Chondrocyte (in vitro differentiated cells): ENCODE measurements at regions not wholly inside any gene's neighbourhood (a gene's known extent, or its start where the extent isn't known, plus 50 kb on each side); places are given as distances from the start of the nearest gene placed in this dataset.

Source experiments
- DNase-seq: peaks from one replicate; pipeline ENCODE4 v3.0.0; 2021; ENCODE audit warnings: mixed read lengths, low spot score
- H3K27ac Mint-ChIP-seq: one replicate; pipeline ENCODE4 v1.8.0; 2021; ENCODE audit warnings: mild to moderate bottlenecking, moderate library complexity, mixed read lengths; ENCODE audit not compliant: unreplicated experiment
- H3K27me3 Mint-ChIP-seq: 2 replicates; pipeline ENCODE4 v1.8.0; 2021; ENCODE audit warnings: low read depth, mixed read lengths
- H3K36me3 Mint-ChIP-seq: 2 replicates; pipeline ENCODE4 v1.8.0; 2021; ENCODE audit warnings: low read depth, mixed read lengths
- H3K4me1 Mint-ChIP-seq: 2 replicates; pipeline ENCODE4 v1.8.0; 2021; ENCODE audit warnings: low read depth, mild to moderate bottlenecking, mixed read lengths
- H3K4me3 Mint-ChIP-seq: one replicate; pipeline ENCODE4 v1.8.0; 2021; ENCODE audit warnings: mild to moderate bottlenecking, moderate library complexity, mixed read lengths; ENCODE audit not compliant: unreplicated experiment
- H3K9me3 Mint-ChIP-seq: 2 replicates; pipeline ENCODE4 v1.8.0; 2021; ENCODE audit warnings: low read depth, mixed read lengths
- TF ChIP-seq, protein P1 (sequence below): fragments of 200-600 bp; sonication (generic); IDR thresholded peaks from 2 replicates; pipeline ENCODE4 v1.5.0; 2021; ENCODE audit warnings: antibody characterized with exemption, mild to moderate bottlenecking, moderate library complexity

DNA sequence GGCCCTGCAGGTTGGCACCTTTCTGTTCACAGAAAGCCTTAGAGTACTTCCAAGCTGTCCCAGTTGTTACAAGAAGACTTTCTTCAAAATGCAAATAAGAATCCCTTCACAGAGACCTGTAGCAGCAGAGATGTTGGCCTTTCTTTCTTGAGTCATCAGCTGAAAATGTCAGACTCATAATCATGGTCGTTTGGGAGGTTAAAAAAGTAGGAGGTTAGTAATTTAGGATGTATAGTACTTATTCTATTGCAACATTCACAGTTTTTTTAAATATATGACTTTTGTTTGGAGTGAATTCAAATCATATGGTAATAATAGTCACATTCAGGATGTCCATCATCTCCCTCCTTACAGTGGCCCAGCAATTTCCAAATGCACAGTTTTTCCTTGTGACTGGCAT is 223.9 kb upstream of the GLI3 start:
- no peak overlapping the region for H3K4me3 Mint-ChIP-seq
- DNase-seq = no peak
- TF ChIP-seq, protein P1, sequence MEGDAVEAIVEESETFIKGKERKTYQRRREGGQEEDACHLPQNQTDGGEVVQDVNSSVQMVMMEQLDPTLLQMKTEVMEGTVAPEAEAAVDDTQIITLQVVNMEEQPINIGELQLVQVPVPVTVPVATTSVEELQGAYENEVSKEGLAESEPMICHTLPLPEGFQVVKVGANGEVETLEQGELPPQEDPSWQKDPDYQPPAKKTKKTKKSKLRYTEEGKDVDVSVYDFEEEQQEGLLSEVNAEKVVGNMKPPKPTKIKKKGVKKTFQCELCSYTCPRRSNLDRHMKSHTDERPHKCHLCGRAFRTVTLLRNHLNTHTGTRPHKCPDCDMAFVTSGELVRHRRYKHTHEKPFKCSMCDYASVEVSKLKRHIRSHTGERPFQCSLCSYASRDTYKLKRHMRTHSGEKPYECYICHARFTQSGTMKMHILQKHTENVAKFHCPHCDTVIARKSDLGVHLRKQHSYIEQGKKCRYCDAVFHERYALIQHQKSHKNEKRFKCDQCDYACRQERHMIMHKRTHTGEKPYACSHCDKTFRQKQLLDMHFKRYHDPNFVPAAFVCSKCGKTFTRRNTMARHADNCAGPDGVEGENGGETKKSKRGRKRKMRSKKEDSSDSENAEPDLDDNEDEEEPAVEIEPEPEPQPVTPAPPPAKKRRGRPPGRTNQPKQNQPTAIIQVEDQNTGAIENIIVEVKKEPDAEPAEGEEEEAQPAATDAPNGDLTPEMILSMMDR = no peak
- H3K27me3 Mint-ChIP-seq = peaks cover 2% of the 10 kb centered on the region
- peaks cover 14% of the 10 kb centered on the region for H3K4me1 Mint-ChIP-seq
- H3K27ac Mint-ChIP-seq = no peak overlapping the region
- no peaks in the 10 kb centered on the region for H3K36me3 Mint-ChIP-seq
- H3K9me3 Mint-ChIP-seq = no peaks in the 10 kb centered on the region

DNA sequence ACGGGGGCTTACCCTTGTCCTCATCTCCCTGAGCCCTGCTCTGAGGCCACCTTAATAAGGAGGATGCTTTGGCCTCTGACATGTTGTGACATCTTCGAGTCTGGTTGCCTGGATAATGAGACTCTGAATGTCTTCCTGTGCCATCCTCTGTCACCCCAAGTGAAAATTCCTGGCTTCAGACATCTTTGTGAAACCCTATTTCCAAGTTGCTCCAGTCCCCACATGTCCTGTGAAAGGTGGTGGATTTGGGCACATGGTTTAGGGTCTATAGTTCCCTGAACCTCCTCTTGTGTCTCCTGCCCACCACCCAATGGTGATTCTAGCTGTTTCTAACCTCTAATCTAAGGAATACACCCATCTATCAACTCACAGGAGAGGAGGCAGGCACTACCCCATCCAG is 223.1 kb upstream of the GLI3 start:
- Mint-ChIP-seq H3K27ac (no peak overlapping the region), H3K27me3 (peaks cover 2% of the 10 kb centered on the region), H3K36me3 (no peaks in the 10 kb centered on the region), H3K4me1 (peaks cover 14% of the 10 kb centered on the region), H3K4me3 (no peak overlapping the region), H3K9me3 (no peaks in the 10 kb centered on the region)
- no peak for DNase-seq
- TF ChIP-seq, protein P1 = no peak

DNA sequence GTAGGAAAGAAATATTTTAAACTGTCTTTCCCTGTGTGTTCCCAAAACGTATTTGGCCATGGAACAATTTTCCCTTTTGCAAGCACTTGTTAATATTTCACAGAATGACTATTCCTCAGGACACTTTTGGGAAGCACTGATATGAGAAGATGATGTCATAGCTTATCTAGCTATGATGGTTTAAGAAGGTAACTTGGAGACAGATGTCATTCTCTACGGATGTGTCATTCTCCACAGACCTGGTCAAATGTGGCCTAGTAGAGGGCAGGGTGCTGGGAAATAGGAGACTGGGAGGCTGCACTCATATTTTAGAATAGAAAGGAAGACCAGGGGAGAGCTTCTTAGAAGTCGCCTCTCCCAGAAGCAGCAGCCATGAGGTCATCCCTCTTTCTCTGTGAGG is 220.7 kb upstream of the GLI3 start:
- peaks cover 2% of the 10 kb centered on the region for H3K27me3 Mint-ChIP-seq
- no peak overlapping the region for H3K27ac Mint-ChIP-seq
- no peaks in the 10 kb centered on the region for H3K9me3 Mint-ChIP-seq
- H3K36me3 Mint-ChIP-seq = no peaks in the 10 kb centered on the region
- H3K4me3 Mint-ChIP-seq = no peak overlapping the region
- peaks cover 16% of the 10 kb centered on the region for H3K4me1 Mint-ChIP-seq
- no peak for DNase-seq
- TF ChIP-seq, protein P1 = no peak

DNA sequence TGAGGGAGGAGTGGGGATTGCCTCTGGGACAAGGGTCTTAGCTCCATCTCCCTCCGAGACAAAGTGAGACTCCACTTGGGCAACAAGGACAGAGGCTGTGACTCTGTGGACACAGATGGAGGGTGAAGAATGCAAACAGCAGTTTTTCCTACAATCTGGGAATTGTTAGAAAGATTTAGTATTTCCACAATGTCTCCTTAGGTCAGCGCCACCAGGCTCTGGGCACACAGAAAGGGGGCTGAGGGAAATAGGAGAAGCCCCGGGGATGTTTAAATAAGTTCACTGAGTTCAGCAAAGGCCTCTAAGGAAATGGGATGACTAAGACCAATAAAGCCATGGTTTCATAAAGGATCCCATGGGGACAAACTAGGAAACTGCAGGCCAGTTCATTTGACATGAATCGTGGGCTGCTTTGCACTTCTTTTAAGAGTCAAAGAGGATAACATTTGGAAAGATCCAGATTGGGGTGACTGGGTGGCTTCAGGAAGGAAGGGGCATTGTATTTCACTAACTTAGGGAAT is 219.8 kb upstream of the GLI3 start:
- Mint-ChIP-seq H3K4me3 (no peak overlapping the region), H3K36me3 (no peaks in the 10 kb centered on the region), H3K9me3 (no peaks in the 10 kb centered on the region), H3K27me3 (peaks cover 2% of the 10 kb centered on the region), H3K27ac (no peak overlapping the region), H3K4me1 (peaks cover 16% of the 10 kb centered on the region)
- no peak for DNase-seq
- TF ChIP-seq, protein P1 = no peak

DNA sequence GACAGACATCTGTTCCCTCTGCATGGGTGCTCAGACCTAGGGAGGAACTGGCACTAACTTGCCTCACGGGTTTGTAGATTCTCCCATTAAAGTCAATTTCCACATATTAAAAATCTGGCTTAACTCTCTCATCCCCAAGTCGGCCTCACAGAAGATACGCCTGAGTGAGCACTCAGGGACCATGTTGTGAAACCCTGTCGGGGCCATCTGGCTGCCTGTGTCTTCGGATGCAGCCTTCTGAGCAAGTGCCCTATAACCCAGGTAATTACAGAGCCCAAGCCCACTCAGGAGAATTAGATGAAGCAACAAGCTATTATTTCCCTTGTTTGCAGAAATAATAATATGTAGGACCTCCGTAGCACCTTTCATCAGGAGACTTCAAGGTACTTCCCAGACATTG is 219.3 kb upstream of the GLI3 start:
- Mint-ChIP-seq H3K27ac (no peak overlapping the region), H3K36me3 (no peaks in the 10 kb centered on the region), H3K27me3 (peaks cover 2% of the 10 kb centered on the region), H3K4me3 (no peak overlapping the region), H3K4me1 (peaks cover 16% of the 10 kb centered on the region), H3K9me3 (no peaks in the 10 kb centered on the region)
- TF ChIP-seq, protein P1 = no peak
- no peak for DNase-seq
